Stimulated activated CD4-positive, alpha-beta T cell treated with anti-CD3 and anti-CD28 coated beads, Interleukin-4, amount 100 ng/mL, for 24 hours (primary cell): ENCODE measurements at regions not wholly inside any gene's neighbourhood (a gene's known extent, or its start where the extent isn't known, plus 50 kb on each side); places are given as distances from the start of the nearest gene placed in this dataset.
"Not testable (repeated sequence)": the region's sequence is repeated elsewhere in the genome, so short reads cannot be mapped to it uniquely, and the experiment has no call there.

Experiments
- DNase-seq: peaks from one replicate; pipeline ENCODE4 v3.0.0-alpha.2; 2020

DNA sequence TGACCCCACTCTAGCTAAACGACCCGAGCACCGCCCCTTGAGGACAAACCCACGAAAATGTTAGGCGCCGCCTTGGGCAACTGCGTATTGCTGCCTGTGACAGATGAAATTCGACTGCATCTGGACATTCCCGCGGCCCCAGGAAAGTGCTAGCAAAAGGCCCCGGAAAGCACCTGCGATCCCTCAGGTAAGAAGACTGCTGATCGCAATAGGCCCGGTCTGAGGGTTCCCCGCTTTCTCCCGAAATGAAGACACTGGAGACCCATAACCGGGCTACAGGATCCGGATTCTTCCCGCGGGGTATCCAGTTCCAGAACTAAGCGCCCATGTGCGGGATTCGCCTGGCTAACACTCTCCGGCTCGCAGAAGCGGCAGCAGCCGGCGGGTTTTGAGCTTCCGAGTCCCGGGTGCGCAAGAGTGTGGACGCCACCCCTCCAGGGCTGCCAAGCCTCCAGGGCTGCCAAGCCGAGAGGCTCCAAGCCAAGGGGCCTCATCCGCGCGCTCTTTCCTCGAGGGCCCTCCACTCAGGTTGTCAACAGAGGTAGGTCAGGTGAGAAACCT lies 157.9 kb upstream of the NBPF11 start:
- DNase-seq: no peak

DNA sequence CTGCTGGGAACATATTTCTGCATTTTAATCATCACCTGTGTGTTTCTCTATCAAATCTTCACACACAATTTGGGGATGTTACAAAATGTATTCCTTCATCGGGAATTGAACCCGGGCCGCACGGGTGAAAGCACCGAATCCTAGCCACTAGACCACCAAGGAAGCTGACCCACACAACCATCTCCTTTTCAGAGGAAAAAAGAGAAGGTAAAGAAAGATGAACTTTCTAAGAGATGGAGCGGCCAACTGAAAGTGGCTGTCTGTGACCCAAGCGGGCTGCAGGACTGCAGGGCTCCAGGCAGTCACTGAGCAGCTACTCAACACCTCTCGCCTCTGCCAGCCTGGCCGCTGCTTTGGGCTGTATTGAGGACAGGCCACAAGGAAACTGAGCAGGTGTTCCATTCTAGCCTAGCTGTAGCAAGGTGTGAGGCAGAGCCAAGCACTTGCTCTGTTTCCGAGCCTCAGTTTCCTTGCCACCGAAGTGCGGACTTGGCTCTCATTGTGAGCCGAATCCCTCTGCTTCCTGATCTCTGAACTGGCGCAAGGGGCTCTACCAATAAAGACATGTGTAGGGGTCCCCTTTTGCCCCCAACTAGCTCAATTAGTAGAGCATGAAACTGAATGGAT lies 156.9 kb upstream of the NBPF11 start:
- DNase-seq: no peak

DNA sequence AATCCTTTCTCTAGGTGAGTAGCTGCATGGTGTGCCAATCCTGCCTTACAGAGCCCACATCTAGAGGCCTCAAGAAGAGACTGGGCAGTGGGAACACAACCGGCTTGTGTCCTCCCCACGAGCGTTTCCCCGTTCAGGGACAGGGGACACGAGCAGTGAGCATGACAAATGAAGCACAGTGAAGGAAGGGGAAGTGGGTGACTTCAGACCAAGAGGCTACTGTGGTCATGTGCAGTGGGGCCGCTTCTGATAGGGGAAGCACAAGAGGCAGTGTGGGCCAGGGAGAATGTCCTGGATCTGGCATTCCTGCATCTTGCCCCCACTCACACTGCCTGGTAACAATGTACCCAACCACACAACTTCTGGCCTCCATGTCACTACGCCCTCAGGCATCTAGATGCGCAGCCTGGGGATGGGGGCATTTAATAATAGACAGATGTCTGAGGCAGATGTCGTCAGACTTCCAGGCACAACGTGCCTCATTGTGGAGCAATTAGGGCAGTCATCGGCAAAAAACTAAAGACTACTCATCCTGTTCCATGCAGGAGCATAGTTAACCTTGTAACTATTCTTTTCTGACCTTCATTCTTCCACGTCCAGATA lies 155.6 kb upstream of the NBPF11 start:
- DNase-seq: no peak

DNA sequence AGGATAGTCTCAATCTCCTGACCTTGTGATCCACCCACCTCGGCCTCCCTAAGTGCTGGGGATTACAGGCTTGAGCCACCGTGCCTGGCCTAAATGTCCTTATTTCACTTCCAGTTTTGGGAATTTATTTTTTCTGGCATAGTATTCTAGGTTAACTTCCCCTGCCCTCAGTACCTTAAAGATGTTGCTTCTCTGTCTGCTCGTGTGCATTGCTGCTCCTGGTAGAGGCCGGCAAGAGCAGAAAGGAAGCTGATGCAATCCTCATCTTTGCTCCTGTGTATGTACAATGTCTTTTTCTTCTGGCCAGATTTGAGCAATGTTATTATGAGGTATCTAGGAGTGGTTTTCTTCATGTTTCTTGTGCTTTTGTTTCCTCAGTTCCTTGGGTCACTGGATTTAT lies 152.9 kb upstream of the NBPF11 start:
- not testable (repeated sequence) for DNase-seq

DNA sequence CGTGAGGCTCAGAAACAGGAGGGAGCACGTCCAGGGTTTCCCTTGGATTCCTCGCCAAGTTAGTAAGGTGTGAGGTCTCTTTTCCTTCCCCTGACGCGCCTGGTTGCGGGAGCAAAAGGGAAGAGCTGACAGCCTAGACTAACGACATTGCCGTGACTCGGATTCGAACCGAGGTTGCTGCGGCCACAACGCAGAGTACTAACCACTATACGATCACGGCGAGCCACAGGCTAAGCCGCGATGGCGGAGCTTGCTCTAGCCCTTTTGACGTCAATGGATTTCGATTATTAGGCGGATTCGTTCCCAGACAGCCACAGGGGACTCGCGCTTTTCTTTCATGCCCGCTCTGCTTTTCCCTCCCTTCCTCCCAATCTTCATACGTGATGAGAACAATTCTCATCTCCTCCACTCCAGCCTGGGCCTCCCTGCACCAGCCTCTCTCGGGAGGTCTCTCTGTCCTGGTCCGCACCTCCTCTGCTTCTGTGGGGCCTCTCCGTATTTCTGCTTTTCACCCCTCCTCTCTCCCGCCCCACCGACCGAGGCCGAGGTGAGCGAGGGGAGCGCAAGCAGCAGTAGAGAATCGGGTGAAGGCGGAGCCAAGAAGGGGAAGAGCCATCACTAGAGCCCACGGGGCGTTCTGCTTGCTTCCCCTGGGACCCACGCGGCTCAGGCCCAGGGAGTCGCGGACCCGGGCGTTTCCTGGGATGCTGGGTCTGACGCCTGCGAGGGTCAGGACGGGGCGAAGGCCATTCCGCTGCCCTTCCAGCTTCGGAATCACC lies 150.7 kb upstream of the NBPF11 start:
- DNase-seq: peak; percentile 77

DNA sequence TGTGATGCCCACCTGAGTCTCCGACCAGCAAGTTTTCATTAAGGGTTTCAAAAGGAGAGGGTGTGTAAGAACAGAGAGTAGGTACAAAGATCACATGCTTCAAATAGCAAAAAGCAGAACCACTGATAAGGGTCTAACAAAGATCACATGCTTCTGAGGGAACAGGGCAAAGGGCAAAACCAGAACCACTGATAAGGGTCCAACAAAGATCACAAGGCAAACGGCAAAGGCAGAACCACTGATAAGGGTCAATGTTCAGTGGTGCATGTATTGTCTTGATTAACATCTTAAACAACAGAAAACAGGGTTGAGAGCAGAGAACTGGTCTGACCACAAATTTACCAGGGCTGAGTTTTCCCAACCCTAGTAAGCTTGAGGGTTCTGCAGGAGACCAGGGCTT lies 145.8 kb upstream of the NBPF11 start:
- DNase-seq: not testable (repeated sequence)

DNA sequence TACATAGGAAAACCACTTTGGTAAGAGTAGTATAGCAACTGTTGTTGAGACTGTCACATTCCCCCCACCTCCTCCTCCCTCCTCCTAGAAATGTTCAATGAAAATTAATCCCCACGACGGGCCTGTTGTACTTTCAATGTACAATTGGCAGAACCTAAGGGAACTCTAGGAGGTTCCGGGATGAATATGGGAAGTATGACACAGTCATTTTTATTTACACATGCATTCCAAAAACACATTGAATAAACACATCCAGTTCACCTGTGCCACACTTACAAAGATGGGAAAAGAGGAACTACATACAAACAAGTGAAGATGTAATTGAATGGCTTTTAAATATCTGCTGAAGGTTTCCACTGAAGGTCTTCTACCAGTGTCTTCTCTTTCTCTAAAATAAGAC lies 144.4 kb upstream of the NBPF11 start:
- DNase-seq: no peak

DNA sequence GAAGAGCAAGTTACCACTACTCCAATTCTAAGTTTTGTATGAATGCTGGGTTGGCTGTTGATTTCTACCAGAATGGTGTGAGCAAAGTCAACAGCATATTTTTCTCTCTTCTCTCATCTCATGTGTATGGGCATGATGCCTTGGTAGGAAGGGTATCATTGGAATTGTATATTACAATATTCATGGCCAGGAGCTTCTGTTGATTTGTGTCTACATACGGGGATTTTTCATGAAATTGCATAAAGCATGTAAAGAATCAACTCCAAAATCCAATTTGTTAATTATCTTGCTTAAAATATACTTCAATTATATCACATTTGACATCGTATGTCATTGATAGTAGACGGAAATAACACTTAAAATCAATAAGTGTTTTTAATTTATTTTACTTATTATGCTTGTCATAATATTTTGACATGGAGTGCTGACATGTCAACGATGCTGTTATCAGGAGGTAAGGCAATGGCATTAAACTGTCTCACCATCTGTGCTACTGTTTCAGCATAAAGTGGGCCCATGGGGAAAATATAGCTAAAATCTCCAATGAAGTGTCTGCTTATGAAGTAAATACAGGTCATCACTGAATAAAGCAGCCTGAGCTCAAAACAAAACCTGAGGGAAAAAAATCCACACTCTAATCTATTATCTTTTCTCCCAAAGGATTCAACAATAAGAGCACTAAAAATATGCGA lies 142.2 kb upstream of the NBPF11 start:
- DNase-seq: no peak

DNA sequence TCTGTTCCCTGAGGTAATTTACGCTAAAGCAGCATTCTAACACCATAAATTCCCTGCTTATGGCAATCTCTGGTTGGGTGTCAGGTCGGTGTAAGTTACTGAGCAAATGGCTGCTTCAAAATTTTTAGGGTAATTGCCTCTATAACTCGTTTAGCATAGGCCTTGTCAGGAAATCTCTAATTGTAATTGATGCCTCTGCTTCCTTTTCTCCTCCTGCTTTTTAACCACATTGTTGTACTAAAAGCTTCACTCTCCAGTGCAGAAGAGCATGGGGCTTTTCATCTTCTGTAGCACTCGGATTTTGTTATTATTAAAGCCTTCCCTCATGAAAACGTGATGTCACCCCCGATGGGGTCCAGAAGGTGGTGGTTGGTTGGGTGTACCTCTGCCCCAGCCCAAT lies 141.6 kb upstream of the NBPF11 start:
- no peak for DNase-seq

DNA sequence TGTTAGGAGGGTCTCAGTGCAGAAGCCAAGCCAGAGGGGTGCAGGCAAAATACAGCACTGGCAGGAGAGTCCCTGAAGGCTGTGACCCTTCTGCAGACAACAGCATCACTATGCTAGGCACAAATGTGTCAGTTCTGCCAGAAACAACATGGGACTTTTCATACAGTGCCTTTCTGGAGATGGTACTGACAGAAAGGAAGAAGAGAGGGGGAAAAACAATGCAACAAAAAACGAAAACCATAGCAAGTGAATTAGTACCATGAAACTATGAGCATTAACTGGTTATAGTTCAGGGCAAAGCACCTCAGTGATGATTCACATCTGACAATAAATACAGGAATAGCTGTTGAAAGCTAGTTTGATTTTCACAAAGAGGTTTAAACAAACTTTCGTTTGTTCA lies 140.8 kb upstream of the NBPF11 start:
- no peak for DNase-seq

DNA sequence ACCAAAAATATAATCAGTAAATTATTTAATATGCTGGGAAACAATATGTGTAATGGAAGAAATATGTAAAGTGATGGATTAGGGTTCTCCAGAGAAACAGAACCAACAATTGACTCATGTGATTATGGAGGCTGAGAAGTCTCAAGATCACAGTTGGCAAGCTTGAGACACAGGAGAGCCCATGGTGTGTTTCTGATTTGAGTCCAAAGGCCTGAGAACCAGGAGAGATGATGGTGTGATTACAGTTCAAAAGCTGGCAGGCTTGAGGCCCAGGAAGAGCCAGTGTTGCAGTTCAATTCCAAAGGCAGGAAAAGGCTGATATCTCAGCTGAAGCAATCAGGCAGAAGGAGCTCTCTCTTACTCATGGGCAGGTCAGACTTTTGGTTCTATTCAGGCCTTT lies 138.8 kb upstream of the NBPF11 start:
- no peak for DNase-seq

DNA sequence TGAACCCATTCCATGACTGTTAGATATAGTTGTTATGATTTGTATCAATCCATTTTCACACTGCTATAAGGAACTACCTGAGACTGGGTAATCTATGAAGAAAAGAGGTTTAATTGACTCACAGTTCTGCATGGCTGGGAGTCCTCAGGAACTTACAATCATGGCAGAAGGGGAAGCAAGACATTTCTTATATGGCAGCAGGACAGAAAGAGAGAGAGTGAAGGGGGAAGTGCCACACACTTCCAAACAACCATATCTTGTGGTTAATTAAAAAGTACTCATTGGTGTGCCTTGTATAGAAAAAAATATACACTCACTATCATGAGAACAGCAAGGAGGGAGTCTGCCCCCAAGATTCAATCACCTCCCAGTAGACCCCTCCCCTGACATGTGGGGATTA lies 137.6 kb upstream of the NBPF11 start:
- DNase-seq: no peak

DNA sequence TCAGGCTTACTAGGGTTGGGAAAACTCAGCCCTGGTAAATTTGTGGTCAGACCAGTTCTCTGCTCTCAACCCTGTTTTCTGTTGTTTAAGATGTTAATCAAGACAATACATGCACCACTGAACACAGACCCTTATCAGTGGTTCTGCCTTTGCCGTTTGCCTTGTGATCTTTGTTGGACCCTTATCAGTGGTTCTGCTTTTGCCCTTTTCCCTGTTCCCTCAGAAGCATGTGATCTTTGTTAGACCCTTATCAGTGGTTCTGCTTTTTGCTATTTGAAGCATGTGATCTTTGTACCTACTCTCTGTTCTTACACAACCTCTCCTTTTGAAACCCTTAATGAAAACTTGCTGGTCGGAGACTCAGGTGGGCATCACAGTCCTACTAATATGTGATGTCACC lies 133.9 kb upstream of the NBPF11 start:
- DNase-seq: not testable (repeated sequence)

DNA sequence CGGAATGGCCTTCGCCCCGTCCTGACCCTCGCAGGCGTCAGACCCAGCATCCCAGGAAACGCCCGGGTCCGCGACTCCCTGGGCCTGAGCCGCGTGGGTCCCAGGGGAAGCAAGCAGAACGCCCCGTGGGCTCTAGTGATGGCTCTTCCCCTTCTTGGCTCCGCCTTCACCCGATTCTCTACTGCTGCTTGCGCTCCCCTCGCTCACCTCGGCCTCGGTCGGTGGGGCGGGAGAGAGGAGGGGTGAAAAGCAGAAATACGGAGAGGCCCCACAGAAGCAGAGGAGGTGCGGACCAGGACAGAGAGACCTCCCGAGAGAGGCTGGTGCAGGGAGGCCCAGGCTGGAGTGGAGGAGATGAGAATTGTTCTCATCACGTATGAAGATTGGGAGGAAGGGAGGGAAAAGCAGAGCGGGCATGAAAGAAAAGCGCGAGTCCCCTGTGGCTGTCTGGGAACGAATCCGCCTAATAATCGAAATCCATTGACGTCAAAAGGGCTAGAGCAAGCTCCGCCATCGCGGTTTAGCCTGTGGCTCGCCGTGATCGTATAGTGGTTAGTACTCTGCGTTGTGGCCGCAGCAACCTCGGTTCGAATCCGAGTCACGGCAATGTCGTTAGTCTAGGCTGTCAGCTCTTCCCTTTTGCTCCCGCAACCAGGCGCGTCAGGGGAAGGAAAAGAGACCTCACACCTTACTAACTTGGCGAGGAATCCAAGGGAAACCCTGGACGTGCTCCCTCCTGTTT lies 128.9 kb upstream of the NBPF11 start:
- not testable (repeated sequence) for DNase-seq

DNA sequence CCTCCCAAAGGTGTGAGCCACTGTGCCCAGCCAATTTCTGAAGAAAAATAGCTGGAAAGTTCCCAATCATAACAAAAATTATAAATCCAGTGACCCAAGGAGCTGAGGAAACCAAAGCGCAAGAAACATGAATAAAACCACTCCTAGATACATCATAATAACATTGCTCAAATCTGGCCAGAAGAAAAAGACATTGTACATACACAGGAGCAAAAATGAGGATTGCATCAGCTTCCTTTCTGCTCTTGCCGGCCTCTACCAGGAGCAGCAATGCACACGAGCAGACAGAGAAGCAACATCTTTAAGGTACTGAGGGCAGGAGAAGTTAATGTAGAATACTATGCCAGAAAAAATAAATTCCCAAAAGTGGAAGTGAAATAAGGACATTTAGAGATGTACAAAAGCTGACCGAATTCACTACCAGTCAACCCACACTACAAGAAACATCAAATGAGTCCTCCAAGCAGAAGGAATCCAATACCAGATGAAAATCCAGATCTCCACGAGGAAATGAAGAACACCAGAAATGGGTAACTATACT lies 127.0 kb upstream of the NBPF11 start:
- DNase-seq: not testable (repeated sequence)

DNA sequence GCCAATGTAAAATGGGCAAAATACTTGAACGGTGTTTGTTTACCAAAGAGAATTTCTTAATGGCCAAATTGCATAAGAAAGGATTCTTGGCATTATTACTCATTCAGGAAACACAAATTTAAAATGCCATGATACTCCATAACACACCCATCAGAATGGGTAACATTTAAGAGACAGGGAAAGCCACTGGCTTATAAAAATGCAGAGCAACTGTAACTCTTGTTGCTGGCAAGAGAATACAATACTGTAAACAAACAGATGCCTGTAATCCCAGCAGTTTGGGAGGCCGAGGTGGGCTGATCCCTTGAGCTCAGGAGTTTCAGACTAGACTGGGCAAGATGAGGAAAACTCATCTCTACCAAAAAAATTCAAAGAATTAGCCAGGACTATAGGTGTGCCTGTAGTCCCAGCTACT lies 125.8 kb upstream of the NBPF11 start:
- not testable (repeated sequence) for DNase-seq

DNA sequence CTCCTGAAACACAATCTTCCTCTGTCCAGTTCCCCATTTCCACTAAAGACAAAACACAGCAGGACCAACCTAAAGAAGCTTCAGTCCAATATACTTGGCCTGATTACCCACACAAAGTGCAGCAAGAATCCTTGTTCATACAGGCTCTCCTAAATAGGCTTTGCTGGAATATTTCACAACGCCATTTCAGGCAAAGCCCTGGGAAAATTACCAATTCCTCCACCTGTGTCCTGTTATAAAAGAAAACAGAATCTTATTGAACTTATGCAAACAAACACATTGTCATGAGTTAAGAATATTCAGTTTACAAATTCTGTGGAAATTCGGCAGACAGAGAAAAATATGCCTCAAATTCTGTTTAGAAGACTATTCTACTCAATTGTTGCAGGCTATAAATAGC lies 115.0 kb upstream of the NBPF11 start:
- DNase-seq: not testable (repeated sequence)

DNA sequence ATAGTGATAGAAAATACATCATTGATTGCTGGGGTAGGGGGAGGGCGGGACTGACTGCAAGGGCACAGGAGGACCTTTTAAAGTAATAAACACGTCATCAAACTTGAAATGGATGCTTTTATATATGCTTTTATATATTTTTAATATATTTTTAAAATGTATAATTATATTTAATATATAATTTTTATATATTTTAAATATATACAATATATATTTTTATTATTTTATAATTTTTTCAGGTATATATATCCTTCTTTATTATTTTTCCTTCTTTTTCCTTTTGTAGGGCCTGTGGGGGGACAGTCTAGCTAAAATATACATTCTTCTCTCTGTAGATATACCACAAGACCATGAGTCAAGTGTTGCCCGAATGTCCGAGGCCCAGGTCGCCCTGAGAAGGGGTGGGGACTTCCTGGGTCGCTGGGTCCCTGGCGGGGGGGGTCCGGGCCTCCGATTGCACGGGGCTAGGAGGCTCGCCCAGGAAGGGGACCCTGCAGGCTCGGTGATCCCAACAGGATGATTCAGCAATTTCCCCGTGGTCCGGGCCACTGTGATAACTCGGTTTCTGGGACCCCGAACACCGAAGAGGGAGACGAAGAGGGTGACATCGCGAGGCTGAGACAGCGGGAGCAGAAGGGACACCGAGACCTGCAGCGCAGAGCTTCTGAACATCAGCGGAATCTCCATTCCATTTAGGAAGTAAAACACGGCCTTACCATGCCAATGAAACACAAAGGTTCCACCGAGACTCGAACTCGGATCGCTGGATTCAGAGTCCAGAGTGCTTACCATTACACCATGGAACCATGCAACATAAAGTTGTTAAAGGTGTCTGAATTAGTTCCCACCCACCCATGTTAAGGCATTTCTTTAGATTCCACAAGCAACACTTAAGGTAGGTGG lies 112.5 kb upstream of the NBPF11 start:
- DNase-seq: peak; percentile 26

DNA sequence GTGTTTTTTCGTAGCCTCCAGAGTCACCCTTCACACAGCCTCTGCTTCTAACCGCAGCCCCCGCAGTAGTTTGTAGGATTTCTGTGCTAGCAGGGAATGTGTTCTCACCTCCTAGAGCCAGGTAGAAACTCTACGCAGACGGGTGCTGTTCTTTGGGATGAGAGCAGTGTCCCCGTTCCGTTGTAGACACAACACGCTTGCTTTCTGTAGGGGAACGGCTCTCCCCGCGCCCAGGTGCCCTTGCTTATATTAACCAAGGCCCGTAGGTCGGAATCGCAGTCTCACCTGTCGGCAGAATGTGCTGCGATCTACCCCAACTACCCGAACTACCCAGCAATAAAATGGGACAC lies 111.8 kb upstream of the NBPF11 start:
- no peak for DNase-seq

DNA sequence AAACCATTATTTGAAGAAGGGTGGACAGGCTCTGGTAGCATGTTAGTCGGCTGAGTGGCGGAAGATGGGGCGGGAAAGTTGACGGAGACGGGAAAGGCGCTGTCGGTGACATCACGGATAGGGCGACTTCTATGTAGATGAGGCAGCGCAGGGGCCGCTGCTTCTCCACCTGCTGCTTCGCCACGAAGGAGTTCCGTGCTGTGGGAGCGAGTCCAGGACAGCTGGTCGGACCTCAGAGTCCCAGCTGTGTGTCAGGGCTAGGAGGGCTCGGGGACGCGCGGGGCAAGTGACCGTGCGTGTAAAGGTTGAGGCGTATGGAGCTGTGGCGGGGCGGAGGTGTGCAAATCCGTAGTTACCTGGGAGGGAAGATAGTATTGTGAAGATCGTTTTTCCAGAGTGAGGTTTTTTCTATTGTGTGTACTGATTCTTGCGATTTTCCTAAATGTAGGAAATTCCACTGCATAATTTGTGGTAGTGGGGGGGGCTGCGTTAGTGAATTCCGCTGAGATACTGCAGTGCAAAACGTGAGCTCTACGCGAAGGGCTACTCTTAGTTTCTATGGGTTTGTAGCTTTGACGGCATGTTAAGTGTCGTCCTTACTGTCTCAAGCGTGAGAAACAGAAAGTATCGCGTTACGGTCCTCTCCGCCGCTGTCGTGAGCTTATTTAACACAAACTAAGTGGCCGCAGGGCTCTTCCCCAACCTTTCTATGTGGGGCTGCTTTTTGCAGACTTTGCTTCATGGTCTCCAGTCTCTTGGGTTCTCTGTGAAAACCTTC lies 111.2 kb upstream of the NBPF11 start:
- peak; percentile 73 for DNase-seq
